HUES64 (cell line): ENCODE measurements at regions not wholly inside any gene's neighbourhood (a gene's known extent, or its start where the extent isn't known, plus 50 kb on each side); places are given as distances from the start of the nearest gene placed in this dataset.

Experiments
- H3K27ac ChIP-seq: 2 replicates; pipeline ENCODE4 v1.7.0; 2013; ENCODE audit warnings: low read depth, low read length, inconsistent platforms
- H3K27me3 ChIP-seq: 2 replicates; pipeline ENCODE4 v1.6.1; 2013; ENCODE audit warnings: mild to moderate bottlenecking, low read length; ENCODE audit not compliant: insufficient read depth
- H3K36me3 ChIP-seq: 2 replicates; pipeline ENCODE4 v1.6.1; 2013; ENCODE audit warnings: mild to moderate bottlenecking, low read length; ENCODE audit not compliant: insufficient read depth
- H3K4me1 ChIP-seq: 2 replicates; pipeline ENCODE4 v1.6.1; 2013; ENCODE audit warnings: mild to moderate bottlenecking, low read length, moderate library complexity; ENCODE audit not compliant: insufficient read depth
- H3K4me3 ChIP-seq: 2 replicates; pipeline ENCODE4 v1.5.1; 2013; ENCODE audit warnings: mild to moderate bottlenecking, low read length, moderate library complexity
- H3K9ac ChIP-seq: 2 replicates; pipeline ENCODE4 v1.6.1; 2013; ENCODE audit warnings: mild to moderate bottlenecking, low read depth, low read length
- H3K9me3 ChIP-seq: 2 replicates; pipeline ENCODE4 v1.6.1; 2013; ENCODE audit warnings: low read depth, low read length; ENCODE audit not compliant: insufficient read depth
- WGBS: fragments of 150-250, 120-280 bp; methylation state at CpG from one replicate; pipeline ENCODE4 v1.1.7; 2013; ENCODE audit warnings: missing lambda C conversion rate; 5-methylcytosine and 5-hydroxymethylcytosine counted together

DNA sequence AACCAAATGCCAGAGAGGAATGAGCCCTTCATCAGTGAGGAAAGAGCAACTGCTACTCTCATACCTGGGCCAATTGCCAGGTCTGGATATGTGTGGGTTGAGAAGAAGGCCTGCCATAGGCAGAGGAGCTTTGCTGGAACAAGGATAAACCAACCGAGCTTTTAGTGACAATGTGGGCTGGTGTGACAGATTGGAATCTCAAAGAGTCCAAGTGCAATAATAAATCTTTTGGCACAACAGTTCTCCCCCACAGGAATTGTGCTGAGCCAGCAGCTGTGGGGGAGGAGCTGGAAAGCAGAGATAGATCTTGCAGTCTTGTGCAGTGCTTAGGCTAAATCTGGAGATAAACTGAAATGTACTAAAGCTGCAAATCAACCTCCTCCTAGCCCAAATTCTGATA lies 79.4 kb upstream of the ISX start:
- Histone ChIP-seq H3K27ac (no peak overlapping the region), H3K9me3 (peaks cover 15% of the 10 kb centered on the region; the same call in 1 of the 2 replicates), H3K27me3 (no peaks in the 10 kb centered on the region), H3K9ac (no peak overlapping the region), H3K36me3 (no peaks in the 10 kb centered on the region), H3K4me3 (no peak overlapping the region), H3K4me1 (no peaks in the 10 kb centered on the region)
- 94% methylated on average over 1 of the region's 1 CpG for WGBS

DNA sequence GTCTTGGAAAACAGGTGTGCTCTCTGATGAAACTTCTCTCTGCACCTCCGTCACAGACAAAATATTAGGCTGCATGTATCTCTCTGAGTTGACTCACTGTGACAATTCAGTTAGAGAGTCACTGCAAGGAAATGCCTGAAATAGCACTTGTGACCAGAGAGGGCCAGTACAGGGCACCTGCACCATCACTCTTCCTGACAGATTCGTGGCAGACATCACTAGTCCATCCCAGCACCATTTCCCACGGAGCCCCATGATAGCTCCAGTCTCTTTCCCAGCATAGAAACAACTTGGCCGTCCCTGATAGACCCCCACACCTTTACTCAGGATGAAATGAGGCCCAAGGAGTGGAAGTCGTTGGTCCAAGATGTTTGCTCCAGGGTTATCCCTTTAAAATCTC lies 73.3 kb upstream of the ISX start:
- H3K4me3 ChIP-seq, result no peak overlapping the region
- 75% methylated on average over 5 of the region's 5 CpGs for WGBS
- 0 out of 2 replicates have a peak, but pooled peaks cover under 1% of the 10 kb centered on the region for H3K9me3 ChIP-seq

DNA sequence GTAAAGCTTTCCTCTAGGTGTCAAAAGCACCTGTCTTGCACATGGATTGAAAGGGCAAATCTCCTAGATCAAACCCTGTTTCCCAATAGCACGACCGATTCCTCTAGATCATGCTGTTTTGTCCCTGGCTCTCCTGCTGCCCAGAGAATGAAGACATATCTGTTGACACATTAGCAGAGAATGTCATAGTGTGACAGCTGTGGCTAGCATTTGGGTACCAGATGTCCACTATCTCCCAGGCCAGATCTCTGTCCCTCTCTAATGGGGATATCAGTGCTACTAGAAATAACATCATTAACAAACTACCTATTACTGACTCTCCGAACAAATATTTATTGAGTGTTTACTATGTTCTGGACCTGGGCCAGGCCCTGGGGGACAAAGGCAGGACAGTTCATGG lies 72.4 kb upstream of the ISX start:
- Histone ChIP-seq H3K9me3 (no peaks in the 10 kb centered on the region), H3K36me3 (no peaks in the 10 kb centered on the region), H3K4me1 (no peaks in the 10 kb centered on the region), H3K9ac (no peak overlapping the region), H3K27ac (no peak overlapping the region), H3K27me3 (no peaks in the 10 kb centered on the region), H3K4me3 (no peak overlapping the region)
- WGBS, result 94% methylated on average over 3 of the region's 3 CpGs

More for the DNA sequence above, 73.3 kb upstream of the ISX start:
- Histone ChIP-seq H3K27me3 (no peaks in the 10 kb centered on the region), H3K4me1 (no peaks in the 10 kb centered on the region), H3K27ac (no peak overlapping the region), H3K9ac (no peak overlapping the region), H3K36me3 (no peaks in the 10 kb centered on the region)

DNA sequence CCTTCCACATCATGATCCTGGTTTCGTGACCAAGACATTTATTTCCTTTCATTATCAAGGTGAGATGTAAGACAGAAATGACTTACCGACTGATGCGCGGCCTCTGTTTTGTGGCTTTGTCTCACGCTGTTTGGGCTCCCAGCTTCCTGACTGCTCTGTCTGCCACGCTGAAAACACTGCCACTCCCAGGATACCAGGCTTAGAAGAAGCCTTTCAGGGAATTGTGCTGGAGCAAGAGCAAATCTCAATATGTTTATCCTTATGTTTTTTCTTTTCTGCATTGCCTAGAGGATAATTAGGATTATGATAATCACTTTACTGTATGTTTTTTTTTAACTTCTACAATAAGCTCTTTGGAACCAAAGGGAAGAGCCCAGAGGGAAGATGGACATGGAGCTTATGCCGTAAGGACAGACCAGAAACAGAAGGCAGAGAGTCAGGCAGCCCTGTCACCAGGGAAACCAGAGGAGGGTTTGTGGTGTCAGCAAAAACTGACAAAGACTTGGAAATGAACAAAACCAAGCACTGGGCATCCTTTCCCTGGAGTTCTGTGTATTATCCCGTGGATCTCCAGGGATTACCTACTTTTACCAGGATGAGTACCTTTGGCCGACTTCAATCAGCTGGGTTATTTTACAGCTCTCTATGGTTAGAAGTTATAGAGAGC lies 68.2 kb upstream of the ISX start:
- no peak overlapping the region for H3K4me3 ChIP-seq
- H3K36me3 ChIP-seq, result no peaks in the 10 kb centered on the region
- no peaks in the 10 kb centered on the region for H3K27me3 ChIP-seq
- no peaks in the 10 kb centered on the region for H3K9me3 ChIP-seq
- no peak overlapping the region for H3K27ac ChIP-seq
- 91% methylated on average over 9 of the region's 9 CpGs for WGBS
- H3K4me1 ChIP-seq, result no peaks in the 10 kb centered on the region
- no peak overlapping the region for H3K9ac ChIP-seq

DNA sequence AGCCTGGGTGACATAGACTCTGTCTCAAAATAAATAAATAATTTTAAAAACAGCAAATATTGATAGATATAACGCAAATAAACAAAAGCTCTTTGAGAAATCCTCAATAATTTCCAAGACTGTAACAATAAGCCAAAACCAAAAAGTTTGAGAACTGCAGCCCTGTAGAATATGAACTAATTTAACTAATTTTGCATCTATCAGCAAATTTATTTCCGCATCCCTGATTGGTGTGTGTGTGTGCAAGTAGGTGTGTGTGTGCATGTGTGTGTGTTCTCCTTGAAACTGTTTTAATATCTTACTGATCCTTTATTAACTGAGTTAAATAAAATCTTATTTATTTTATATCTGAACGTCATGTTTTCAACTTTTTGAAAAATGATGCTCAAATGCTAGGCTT lies 67.0 kb upstream of the ISX start:
- no peaks in the 10 kb centered on the region for H3K27me3 ChIP-seq
- H3K36me3 ChIP-seq, result no peaks in the 10 kb centered on the region
- H3K4me3 ChIP-seq, result no peak overlapping the region
- H3K27ac ChIP-seq, result no peak overlapping the region
- no peak overlapping the region for H3K9ac ChIP-seq
- WGBS, result 96% methylated on average over 1 of the region's 3 CpGs
- no peaks in the 10 kb centered on the region for H3K4me1 ChIP-seq
- no peaks in the 10 kb centered on the region for H3K9me3 ChIP-seq

DNA sequence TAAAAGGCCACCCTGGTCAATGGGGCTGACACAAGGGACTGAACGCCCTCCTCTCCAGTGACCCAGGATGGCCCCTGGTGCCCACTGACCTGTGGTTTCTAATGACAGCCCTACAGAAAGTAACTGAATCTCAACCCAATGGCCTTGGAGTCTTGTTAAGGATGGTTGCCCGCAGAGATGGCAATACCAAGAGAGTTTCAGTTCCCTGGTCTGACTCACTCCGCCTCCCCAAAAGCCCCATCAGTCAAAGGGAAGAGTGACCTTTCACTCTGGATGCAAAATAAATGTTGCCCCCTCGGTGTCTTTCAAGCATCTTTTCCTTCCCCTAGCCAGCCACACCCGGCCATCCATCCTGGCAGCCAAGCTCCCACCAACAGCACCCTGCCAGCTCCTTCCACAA lies 57.7 kb upstream of the ISX start:
- Histone ChIP-seq H3K9me3 (no peaks in the 10 kb centered on the region; the same call in 1 of the 2 replicates), H3K4me1 (no peaks in the 10 kb centered on the region), H3K27me3 (no peaks in the 10 kb centered on the region), H3K36me3 (no peaks in the 10 kb centered on the region), H3K4me3 (no peak overlapping the region), H3K27ac (no peak overlapping the region), H3K9ac (no peak overlapping the region)
- 92% methylated on average over 5 of the region's 5 CpGs for WGBS

DNA sequence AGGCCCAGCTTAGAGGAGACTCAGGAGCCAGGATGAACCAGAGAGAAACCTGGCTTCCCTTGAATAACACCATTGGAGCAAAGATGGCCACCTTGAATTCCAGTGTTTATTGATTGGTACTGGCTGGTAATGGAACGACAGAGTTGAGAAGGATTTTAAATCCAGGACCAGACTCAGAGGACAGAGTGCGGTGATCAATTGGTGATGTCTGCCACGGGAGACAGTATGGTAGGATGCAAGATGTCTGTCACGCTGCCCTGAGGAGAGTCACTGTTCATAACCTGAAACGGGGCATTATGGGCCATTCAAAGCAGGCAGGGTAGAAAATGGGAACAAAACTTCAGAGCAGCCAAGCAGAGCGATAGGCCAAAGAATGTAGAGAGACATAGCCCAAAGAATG lies 55.4 kb upstream of the ISX start:
- H3K27ac ChIP-seq, result no peak overlapping the region
- H3K4me1 ChIP-seq, result no peaks in the 10 kb centered on the region
- no peak overlapping the region for H3K4me3 ChIP-seq
- no peaks in the 10 kb centered on the region for H3K36me3 ChIP-seq
- no peaks in the 10 kb centered on the region; the same call in 1 of the 2 replicates for H3K9me3 ChIP-seq
- H3K9ac ChIP-seq, result no peak overlapping the region
- 91% methylated on average over 6 of the region's 6 CpGs for WGBS
- no peaks in the 10 kb centered on the region for H3K27me3 ChIP-seq

DNA sequence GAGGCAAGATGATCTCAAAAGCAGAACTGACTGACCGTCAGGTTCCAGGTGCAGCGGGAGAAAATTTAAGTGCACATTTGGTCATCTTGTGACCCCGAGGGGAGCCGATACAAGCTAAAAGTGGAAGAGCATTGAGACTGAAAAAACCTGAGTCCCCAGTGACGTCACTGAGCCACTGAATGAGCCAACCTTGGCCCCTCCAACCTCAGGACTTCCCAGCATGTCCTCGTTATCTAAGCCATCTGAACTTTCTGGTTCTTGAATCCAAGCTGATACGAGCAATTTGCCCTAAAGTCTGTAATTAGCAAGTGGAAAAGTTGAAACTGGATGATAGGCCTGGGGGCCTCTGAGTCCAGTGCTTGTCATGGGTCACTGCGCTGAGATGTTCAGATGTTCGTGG lies 51.1 kb upstream of the ISX start:
- no peak overlapping the region for H3K27ac ChIP-seq
- no peaks in the 10 kb centered on the region; the same call in 1 of the 2 replicates for H3K9me3 ChIP-seq
- H3K4me1 ChIP-seq, result no peaks in the 10 kb centered on the region
- H3K9ac ChIP-seq, result no peak overlapping the region
- H3K27me3 ChIP-seq, result no peaks in the 10 kb centered on the region
- WGBS, result 94% methylated on average over 9 of the region's 9 CpGs
- H3K36me3 ChIP-seq, result no peaks in the 10 kb centered on the region
- no peak overlapping the region for H3K4me3 ChIP-seq
